C4-2B (cell line): ENCODE measurements at regions not wholly inside any gene's neighbourhood (a gene's known extent, or its start where the extent isn't known, plus 50 kb on each side); places are given as distances from the start of the nearest gene placed in this dataset.

Source experiments
- H3K27ac ChIP-seq: fragments of 450-650 bp; 2 replicates; pipeline ENCODE4 v1.5.1; 2017
- ZFX ChIP-seq: fragments of 450-650 bp; IDR thresholded peaks from 2 replicates; pipeline ENCODE4 v1.6.1; 2017
- TF ChIP-seq, protein P1 (sequence below): fragments of 450-650 bp; conservative IDR thresholded peaks from 2 replicates; pipeline ENCODE4 v1.5.1; 2017; ENCODE audit warnings: mild to moderate bottlenecking

DNA sequence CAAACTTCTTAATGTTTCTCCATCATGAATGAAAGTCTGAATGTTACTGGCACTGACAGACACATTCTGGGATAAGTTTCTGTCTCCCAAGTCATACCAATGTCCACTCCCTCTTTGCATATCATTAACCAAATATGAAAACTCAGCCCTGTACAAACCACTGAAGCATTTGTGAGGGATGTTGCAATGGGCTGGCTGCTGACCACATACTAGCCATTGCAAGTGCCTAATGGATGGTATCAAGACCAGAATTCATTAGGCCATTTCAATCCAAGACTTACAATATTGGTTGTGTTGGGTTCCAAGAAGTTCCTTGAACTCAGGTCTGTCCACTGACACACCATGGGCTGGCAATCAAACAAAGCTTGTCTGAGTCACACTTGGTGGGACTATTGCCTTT is 73.8 kb downstream of the CBLN2 start:
- TF ChIP-seq, protein P1, sequence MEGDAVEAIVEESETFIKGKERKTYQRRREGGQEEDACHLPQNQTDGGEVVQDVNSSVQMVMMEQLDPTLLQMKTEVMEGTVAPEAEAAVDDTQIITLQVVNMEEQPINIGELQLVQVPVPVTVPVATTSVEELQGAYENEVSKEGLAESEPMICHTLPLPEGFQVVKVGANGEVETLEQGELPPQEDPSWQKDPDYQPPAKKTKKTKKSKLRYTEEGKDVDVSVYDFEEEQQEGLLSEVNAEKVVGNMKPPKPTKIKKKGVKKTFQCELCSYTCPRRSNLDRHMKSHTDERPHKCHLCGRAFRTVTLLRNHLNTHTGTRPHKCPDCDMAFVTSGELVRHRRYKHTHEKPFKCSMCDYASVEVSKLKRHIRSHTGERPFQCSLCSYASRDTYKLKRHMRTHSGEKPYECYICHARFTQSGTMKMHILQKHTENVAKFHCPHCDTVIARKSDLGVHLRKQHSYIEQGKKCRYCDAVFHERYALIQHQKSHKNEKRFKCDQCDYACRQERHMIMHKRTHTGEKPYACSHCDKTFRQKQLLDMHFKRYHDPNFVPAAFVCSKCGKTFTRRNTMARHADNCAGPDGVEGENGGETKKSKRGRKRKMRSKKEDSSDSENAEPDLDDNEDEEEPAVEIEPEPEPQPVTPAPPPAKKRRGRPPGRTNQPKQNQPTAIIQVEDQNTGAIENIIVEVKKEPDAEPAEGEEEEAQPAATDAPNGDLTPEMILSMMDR = no peak
- no peak for TF ChIP-seq ZFX
- H3K27ac ChIP-seq = no peak overlapping the region

DNA sequence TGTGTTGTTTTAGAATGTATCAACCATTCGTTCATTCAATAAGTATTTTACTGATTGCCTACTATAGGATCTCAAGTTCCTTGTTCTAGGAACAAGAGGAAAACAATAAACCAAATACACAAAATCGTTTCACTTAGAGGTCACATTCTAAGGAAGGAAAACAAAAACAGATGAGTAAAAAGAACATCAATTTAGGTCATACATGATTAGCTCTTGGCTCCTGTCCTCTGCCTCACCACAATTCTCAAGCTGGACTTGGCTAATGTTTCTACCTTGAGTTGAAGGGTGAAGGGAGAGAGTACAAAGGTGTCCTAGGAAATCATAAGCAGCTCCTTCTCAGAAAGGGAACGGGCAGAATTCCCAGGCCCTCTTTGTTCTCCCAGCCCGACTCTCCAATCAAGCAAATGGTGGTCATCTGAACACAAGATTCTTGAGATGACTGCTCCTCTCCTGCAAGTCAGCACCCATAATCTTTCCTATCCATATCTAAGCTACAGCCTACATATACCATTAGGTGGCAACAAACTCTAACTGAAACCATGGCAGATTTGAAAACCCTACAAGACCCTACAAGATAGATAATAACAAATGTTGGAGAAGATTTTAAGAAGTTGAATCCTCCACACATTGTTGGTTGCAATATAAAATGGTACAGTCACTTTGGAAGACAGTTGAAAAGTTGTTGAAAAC is 76.0 kb downstream of the CBLN2 start:
- H3K27ac ChIP-seq = no peak overlapping the region
- TF ChIP-seq, protein P1 = no peak
- no peak for TF ChIP-seq ZFX

GRCh38 chr18:72460210-72460680 is 83.9 kb downstream of the CBLN2 start:
- no peak for TF ChIP-seq ZFX
- TF ChIP-seq, protein P1 = no peak
- no peak overlapping the region for H3K27ac ChIP-seq

DNA sequence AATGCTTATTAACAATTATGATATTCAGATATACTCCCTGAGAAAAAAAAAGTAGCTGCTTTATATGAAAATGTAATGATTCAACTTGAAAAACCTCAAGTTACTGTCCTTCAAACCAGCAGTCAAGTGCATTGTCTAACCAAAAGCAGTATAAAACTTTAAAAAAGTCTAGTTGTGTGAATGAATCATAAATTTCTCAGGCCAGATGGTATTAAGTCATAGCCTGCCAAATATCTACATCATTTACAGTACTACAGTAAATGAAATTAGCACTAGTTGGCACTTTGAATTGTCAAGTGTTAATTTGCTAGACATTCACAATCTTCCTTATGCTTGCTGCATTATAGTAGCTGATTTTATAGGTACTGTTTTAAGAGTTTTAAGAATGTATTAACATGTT is 85.9 kb downstream of the CBLN2 start:
- H3K27ac ChIP-seq = no peak overlapping the region
- TF ChIP-seq ZFX = no peak
- TF ChIP-seq, protein P1 = no peak

- H3K27ac ChIP-seq = no peak overlapping the region
These were observed 87.3 kb downstream of the CBLN2 start for GRCh38 chr18:72456802-72457201.

DNA sequence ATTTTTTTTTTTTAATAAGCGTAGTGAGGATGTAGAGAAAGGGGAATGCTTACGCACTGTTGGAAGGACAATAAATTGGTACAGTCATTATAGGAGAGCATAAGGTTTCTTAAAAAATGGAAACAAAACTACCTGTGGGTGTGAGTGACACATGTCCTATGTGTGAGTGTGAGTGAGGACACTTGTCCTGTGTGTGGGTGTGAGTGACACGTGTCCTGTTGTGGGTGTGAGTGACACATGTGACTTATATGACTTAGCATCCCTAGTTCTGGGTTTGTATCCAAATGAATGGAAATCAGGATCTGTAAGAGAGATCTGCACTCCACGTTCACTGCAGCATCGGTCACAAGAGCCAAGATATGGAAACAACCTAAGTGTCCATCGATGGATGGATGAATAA is 91.8 kb downstream of the CBLN2 start:
- H3K27ac ChIP-seq = no peak overlapping the region
- no peak for TF ChIP-seq ZFX
- TF ChIP-seq, protein P1 = no peak

More at GRCh38 chr18:72456802-72457201, 87.3 kb downstream of the CBLN2 start:
- no peak for TF ChIP-seq ZFX
- TF ChIP-seq, protein P1 = no peak

DNA sequence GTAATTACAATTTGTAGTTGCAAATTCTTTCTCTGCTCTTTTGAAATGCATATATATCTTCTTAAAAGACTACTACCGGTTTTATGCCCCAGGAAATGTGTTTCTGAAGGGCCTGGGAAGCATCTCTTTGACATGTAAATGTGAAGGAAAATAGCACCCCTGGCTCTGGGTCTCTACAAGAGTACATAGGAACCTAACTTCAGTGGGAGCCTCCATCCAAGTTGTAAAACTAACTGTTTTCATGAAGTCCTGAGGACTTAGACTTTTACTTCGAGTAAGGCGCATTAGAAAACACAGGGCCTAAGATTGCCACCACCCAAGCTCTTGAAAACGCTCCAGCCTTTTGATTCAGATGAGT is 99.4 kb downstream of the CBLN2 start:
- H3K27ac ChIP-seq = no peak overlapping the region
- TF ChIP-seq, protein P1 = no peak
- TF ChIP-seq ZFX = no peak
